Stomach (tissue), 4 donors: ENCODE measurements at regions not wholly inside any gene's neighbourhood (a gene's known extent, or its start where the extent isn't known, plus 50 kb on each side); places are given as distances from the start of the nearest gene placed in this dataset.

ENCODE experiments used
- CTCF ChIP-seq, 7 experiments: fragments of 450-650 bp in 4 of 7; fragments of 200-600 bp in 3 of 7; sonication (generic) in 3 of 7; IDR thresholded peaks; one replicate each; pipeline ENCODE4 v1.5.1; 2016 to 2019; ENCODE audit warnings: antibody characterized with exemption in 7 of 7, control low read depth in 2 of 7, mild to moderate bottlenecking in 1 of 7
- EP300 ChIP-seq: sonication (generic); formaldehyde crosslinking; IDR thresholded peaks from one replicate; pipeline ENCODE4 v1.6.1; 2017; ENCODE audit warnings: antibody characterized with exemption
- POLR2A ChIP-seq, 4 donors: fragments of 450-650 bp; IDR thresholded peaks; one replicate each; pipeline ENCODE4 v1.6.1; 2016; ENCODE audit warnings: antibody characterized with exemption in 4 of 4, control low read depth in 2 of 4, mild to moderate bottlenecking in 1 of 4, moderate library complexity in 1 of 4
- POLR2AphosphoS5 ChIP-seq, 3 donors: sonication (generic); formaldehyde crosslinking; IDR thresholded peaks; one replicate each; pipeline ENCODE4 v1.6.1; 2016; ENCODE audit warnings: antibody characterized with exemption in 3 of 3

- TF ChIP-seq CTCF (IDR thresholded peaks at IDR 0.05) (no peak), POLR2A (IDR thresholded peaks at IDR 0.05) (no peak), EP300 (no peak), POLR2AphosphoS5 (IDR thresholded peaks at IDR 0.05) (no peak)
Observed at GRCh38 chr9:82080265-82080664, 91.7 kb downstream of the SPATA31D1 start.
